ENCODE measurements at regions not wholly inside any gene's neighbourhood (a gene's known extent, or its start where the extent isn't known, plus 50 kb on each side); places are given as distances from the start of the nearest gene placed in this dataset.

GRCh38 chr2:220433131-220433530, 805.7 kb downstream of the SLC4A3 start:
- TF ChIP-seq CTCF (conservative IDR thresholded peaks at IDR 0.05; ENCODE audit: low read depth, low read length) (no peak), EZH2 (IDR thresholded peaks at IDR 0.05; ENCODE audit: low read length, unreplicated experiment) (no peak)
